Daoy (cell line): ENCODE measurements at regions not wholly inside any gene's neighbourhood (a gene's known extent, or its start where the extent isn't known, plus 50 kb on each side); places are given as distances from the start of the nearest gene placed in this dataset.

ENCODE experiments used
- DNase-seq: peaks from one replicate; pipeline ENCODE4 v3.0.0-alpha.2; 2015; ENCODE audit warnings: low read depth

DNA sequence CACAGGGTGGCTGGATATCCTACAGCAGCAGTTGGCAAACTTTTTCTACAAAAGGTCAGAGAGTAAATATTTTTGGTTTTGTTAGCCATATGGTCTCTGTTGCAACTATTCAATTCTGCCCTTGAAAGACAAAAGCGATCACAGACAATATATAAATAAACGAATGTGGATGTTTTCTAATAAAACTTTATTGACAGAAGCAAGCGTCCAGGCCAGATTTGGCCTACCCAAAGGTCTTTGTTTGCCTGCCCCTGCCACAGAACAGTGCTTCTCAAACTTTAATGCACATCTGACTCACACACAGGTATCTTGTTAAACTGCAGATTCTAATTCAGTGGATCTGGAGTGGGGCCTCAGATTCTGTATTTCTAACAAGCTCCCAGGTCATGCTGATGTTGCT lies 621.4 kb upstream of the DIPK2B start:
- no peak for DNase-seq

DNA sequence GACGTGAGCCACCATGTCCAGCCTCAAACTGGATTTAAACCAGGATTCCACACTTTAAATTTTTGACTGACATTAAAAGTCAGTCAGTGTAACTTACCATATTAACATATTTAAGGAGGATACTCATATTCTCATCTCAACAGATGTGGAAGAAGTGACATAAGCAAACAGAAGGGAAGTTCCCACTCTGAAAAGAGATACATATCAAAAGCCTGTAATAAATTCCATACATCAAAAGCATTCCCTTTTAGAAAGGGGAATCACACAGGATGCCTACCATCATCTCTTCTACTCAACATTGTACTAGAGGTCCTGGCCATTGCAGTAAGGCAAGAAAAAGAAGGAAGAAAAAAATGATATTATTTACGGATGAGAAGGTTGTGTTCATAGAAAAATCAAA lies 618.2 kb upstream of the DIPK2B start:
- no peak for DNase-seq

DNA sequence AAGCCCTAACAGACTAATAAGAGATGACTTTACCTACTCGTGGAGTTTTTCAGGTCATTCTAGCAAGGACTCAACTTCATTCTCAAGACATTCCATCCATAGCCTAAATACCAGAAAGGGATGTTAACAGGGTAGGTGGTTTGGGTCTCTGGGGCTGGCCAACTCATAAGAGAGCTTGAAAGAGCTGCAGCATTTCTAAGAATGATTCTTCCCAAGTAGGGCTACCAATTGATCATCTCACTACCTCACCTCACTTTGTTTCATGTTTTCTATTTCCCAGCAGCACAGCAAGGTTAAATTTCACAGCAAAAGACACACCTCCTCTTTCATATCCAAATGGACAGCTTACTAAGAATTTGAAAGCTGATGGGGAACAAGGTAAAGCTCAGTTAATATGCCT lies 614.8 kb upstream of the DIPK2B start:
- no peak for DNase-seq

DNA sequence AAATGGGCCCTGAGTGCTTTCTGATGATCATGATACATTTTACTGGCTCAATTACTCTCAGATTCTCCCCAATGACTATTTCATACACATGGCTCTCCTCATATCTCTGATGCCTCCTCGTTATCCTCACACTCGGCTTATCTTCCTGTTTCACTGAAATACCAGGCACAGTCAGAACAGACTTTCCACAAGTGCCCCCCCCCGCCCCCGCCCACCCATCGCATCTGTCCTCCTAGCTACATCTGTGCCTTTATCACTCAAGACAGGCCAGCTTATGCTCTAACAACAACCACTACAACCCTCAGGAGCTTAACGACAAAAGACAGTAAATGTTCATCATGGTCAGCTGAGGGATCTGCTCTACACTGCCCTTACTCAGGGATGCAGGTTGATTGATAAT lies 610.6 kb upstream of the DIPK2B start:
- no peak for DNase-seq

DNA sequence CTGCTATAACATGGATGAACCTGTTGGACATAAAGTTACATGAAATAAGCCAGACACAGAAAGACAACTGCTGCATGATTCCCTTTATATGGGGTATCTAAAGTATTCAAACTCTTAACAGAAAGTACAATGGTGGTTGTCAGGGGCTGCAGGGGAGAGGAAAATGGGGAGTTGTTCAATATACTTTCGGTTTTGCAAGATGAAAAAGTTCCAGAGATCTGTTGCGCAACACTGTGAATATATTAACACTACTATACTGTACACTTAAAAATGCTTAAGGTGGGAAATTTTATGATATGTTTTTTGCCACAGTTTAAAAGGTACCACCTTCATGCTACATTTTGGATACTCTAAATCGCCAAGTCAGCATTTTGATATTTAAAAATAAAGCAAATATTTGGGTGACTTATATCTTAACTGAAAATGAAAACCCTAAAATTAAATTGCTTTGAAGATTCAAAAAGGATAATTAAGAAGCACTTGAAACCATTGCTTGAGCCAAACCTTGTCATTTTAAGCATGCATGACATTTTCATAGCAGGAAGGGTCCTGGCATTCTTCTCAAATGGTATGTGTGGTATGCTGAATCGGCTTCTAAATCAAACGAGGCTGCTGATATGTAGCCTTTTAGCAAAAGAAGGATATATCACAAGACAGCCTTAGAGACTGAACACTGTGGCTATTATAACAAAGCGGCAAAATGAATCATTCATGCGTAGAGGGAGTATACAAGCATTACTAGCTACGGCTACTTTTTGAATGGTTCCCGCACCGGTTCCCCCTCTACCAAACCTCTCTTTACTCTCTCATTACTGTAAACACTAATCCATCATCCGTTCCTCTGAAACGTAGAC lies 607.1 kb upstream of the DIPK2B start:
- no peak for DNase-seq

DNA sequence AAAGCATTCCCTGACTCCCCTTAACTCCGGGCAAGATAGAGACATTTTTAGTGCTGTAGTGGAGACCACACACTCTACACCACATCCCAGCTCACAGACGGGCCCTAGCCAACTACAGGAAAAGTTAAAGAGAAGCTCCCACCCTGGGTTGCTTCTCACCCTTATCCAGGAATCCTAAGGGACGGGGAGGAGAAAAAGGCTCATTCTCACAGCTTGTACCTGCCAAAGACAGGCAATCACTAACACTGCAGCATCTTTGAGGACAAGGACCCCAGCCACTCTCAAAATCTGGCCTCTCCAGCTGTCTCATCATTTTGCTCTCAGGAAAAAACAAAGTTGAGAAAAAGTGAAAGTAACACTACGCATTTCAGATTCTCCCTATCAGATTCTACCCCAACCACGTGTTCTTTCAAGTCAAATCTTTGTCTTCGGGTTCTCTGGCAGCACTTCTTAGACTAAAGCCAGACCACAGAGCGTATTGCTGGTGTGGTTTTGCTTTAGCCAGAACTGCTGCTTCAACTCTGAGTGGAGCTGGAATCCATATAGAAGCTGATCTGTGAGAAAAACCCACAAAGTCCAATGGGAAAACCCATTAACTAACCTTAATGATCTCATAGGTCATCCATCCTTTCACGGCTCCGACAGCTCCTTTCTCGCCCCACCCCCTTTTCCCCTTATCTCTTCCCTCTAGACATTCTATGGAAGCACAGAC lies 605.9 kb upstream of the DIPK2B start:
- peak; percentile 82 for DNase-seq

DNA sequence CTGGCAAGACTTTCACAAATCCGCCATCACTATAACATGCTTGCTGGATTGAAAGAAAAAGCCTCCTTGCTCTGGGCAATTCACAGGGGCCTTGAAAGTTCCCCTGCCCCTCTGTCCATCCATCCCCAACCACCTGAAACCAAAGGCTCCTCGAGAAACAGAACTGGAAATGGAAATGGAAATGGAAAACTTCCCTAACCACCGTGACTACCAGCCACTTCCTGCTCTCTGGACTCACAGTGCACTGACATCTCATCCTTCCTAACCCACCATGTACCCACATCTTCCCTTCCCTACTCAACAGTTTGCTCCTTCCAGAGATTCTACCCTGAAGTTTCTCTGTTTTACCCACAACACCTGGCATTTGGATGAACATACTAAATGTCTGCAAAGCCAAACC lies 603.6 kb upstream of the DIPK2B start:
- no peak for DNase-seq

DNA sequence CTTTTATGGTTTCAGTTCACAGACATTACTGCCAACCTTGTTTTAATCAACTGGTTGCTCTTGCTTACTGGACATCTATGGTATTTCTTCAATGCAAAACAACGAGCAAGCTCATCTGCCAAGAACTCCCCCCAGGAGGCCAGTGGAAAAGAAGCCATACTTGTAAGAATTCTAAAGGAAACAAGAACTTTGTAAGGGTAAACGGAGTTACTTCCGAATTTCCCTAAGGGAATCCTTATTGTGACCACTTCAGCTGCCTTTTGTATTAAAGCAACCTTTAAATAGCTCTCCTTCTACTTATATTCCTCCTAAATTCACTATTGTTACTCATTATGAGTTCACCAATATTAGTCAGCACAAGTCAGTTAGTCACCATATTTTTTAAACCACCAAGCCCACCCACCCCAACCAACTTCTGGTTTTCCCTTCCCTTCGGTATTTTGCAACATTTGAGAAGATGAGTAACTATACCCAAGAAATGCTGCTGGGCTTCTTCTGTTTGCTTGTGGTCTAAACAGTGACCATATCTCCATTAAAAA lies 602.8 kb upstream of the DIPK2B start:
- DNase-seq, result peak; percentile 80

DNA sequence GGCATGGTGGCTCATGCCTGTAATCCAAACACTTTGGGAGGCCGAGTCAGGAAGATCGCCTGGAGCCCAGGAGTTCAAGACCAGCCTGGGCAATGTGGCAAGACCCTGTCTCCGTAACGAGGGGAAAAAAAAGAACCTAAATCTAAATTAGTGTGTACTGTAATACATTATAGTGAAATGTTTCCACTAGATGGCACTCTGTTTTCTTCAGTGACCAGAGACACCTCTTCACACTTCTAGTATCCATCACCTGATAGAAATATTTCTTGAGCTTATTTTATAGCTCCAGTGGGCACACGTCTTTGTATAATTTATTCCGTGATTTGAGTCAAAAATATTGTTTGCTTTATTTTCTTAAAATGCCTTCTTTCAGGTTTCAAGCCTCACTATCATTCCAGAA lies 600.9 kb upstream of the DIPK2B start:
- DNase-seq, result peak; percentile 38

DNA sequence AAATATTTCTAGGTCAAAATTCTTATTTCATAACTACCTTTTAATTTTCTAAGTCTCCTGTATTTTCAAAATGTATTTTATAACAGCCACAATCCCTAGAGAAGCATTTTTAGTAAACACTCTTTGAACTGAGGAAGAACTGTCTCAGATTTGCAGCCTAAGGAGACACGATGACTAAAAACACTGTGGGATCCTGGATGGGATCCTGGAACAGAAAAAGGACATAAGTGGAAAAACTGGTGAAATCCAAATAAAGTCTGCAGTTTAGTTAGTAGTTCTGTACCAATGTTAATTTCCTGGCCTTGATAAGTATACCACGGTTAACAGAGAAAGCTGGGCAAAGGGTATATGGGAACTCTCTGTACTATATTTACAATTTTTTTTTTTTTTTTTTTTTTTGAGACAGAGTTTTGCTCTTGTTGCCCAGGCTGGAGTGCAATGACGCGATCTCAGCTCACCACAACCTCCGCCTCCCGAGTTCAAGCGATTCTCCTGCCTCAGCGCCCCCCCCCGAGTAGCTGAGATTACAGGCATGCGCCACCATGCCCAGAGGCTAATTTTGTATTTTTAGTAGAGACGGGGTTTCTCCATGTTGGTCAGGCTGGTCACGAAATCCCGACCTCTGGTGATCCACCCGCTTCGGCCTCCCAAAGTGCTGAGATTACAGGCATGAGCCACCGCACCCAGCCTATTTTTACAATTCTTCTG lies 600.2 kb upstream of the DIPK2B start:
- peak; percentile 46 for DNase-seq

DNA sequence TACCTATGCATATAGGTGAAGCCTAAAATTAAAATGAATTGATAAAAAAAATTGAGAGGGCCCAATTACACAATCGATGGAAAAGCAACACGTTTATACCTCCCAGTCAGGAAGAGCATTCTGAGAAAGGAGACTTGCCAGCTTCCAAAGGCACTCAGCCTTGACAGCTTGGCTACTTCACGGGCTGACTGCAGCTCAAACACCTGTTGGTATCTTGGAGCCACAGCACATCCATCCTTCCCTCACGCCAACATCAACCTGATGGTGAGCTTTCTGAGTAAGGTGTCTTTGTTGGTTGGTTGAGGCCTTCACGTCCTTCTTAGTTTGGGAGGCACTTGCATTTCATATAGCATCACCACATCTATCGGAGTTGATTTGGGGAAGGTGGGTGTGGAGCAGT lies 598.9 kb upstream of the DIPK2B start:
- DNase-seq, result no peak

DNA sequence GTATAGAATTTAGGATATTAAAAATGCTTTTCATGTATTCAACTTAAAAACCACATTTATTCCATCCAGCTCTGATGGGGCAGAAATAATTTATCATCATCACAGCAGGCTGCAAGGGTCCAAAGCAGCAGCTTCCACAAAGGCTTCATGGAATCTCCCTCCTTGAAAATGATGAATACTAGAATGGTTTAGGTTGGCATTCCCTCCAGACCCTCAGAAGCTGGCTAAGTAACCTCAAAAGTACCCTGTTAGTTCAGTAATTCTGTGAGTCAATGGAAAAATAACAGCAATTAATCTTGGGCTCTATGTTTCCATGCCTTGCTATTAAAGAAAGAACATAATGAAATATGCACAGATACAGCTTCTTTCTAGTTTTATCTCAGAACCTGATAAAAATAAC lies 594.9 kb upstream of the DIPK2B start:
- DNase-seq, result no peak

DNA sequence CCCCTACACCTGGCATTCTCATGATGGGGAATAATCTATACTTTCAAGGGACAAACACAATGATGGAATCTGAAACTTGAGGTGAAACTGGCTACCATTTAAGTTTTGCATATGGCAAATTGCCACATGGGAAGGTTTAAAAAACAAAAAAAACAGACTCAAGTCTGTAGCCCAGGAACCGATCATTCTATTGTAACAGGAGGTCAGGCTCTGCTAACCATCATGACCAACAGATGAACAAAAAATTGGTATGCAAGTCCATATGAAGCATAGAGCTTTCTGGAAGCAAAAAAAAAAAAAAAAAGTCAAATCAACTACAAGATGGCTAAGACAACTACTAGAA lies 594.3 kb upstream of the DIPK2B start:
- DNase-seq, result no peak

DNA sequence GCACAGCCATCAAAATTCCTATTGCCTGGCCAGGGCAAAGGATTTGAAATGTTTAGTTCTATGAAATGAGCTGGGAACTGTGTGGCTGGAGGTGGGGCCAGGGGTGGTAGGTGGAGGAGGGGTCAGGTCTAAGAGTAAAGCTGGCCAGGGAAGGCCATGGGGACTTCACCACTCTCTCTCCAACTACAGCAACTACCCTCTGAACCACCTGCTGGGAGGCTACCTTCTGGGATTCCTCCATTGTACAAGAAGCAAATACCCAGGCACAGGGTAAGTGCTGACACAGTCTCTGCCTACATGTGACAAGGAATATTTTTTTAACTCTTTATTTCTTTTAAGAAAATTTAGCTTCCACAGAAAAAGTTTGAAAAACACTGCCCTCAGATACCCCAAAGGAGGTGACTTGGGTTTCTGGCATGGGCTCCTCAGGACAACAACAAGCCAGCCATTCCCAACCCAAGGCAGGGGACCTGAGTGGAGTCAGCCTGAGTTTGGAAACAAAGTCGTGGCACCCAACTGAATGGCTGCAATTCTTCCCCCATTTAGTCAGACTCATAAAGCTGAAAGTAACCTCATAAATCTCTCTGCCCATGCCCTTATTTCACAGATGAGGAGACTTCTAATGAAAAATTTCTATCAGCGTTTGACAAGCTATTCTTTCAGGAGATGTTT lies 593.8 kb upstream of the DIPK2B start:
- no peak for DNase-seq

DNA sequence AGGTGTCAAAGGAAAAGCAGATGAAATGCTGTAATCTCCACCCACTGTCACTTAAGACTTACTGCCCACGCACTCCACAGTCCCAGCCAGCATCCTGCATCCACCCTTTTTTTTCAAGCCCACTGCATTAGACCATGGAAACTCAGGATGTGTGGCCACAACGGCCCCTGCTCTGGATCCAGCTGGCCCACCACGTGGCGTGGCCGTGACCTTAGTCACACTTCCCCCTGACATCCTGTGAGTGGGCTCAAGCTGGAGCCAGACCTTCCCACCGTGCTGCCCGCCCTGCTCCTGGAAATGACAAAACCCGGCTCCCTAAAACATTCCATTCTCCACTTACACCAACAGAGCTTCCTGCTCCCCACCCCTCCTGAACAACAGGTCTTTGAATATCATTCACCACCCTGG lies 588.3 kb upstream of the DIPK2B start:
- DNase-seq, result peak; percentile 60

DNA sequence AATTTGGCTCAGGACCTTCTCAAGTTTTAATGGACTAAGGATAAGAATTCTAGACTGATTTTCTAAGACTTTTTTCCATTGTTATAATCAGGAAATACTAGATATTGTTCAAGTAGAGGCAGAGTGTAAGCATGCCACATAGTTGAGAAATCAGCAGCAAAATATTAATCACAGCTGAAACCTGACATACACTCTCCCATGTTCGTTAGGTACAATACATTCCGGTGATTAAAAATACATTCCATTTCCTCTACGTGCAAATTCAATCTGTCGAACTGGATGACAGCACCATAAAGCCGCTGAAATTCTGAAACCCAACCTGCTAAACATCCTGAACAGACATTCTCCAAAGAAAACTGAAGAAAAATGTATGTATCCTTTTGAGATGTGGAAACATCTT lies 587.6 kb upstream of the DIPK2B start:
- DNase-seq, result no peak

DNA sequence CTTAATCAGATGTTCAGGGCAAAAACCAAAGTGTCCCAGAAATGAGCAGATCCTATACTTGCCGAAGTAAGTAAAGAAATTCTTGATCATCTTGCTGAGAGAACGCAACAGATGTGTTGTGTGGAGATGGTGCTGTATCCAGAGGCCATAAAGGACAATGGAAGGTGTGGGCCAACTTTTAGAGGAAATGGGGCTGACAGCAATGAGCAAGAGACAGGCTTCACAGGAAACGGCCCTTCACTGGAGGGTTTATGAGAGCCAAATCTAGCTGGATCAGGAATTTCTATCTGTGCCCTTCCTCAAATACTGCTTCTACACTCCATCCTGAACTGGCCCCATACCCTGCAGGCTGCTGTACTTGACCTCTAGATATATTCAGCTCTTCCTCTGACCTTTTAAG lies 583.9 kb upstream of the DIPK2B start:
- DNase-seq, result no peak

DNA sequence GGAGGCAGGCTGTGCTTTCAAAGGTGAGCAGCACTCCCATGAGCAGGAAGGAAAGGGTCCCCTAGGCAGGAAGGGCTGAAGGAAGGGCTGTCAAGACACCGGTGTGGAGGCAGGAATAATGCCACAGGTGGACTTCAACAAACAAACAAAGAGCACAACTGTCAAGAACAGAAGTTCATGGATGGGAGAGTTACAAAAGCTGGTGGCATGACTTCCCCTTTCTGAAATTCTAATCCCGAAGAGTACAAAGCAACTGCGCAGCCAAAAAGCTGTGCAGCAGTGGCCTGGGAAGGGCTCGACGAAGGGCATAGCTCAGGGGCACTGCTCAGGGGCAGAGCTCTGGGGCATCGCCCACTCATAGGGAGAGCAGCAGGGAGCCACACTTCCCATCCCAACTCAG lies 582.3 kb upstream of the DIPK2B start:
- no peak for DNase-seq

DNA sequence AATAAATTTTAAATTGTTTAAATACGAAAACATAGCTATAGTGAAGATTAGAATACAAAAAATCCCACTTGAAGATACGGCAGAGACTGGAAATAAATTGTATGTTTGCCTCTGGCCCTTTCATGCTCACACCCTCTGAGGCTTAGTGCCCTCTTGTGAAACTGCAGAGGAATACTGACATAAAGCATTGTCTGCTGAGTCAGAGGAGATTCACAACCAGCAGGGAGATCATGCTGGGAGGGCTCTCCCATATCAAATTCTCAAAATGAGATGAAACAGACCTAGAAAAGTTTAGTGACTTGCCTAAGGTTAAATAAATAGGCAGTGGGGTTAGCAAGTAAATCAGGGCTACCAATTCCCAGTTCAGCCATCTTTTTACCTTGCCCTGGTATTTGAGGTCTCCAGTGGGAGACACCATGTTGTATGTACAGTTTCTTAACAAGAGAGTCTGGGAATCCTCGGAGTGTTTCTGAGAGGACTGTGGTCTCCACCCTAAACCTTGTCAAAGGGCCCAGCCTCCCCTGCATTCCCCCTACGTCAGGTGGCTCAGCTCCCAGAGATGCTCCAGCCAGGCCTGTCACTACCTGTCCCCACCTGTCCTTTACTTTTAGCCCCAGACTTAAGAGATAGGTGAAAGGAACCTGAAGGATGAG lies 581.4 kb upstream of the DIPK2B start:
- peak; percentile 61 for DNase-seq

DNA sequence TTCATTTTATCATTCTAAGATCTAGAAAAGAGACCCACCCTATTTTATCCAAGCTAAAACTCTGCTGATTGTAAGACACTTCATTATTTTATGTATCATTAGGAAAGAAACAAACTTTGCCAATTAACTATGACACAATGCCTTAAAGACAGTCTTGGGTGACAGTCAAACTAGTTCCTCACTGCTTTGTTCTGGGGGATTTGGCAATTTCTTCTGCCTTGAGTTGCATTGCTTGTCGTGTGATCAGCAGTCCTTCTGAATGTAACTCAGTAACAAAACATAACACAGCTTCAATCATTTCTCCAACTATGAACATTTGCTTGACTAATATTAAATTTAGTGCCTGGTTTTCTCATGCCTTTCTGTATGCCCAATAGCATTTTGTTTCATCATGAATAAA lies 577.9 kb upstream of the DIPK2B start:
- no peak for DNase-seq

DNA sequence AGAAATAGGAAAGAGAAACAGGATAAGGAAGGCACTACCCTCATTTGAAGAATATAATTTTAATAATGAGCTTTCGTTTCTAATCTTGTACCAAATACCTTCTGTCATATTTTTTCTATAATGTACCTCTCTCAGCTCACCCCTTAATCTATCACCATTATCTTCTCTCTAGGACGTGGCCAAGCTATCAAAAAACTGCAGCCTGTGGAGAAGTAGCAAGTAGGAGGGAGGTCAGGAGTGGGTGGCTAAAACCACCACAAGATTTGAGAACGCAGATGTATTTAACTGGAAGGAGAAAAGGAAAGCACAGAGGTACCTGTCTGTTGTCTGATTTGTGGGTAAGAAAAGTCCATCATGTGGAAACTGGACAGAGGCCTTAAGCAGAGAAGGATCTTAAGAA lies 576.7 kb upstream of the DIPK2B start:
- DNase-seq, result no peak

DNA sequence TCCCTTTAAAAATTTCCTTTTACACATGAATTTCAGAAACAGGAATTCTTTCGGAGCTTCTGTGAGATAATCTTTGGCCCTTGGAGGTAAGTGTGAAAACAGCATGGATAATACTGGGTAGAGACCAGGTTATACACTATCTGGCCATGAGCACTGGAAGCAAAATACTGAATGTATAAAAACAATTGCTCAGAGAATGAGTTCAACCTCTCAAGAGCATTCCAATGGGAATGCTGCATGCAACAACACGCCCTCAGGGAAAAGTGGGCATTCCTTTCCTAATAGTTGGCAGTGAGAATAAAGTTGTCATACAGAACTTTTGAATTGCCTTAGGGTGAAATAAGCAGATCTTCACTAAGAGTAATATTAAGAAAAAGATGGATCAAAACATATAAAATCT lies 574.8 kb upstream of the DIPK2B start:
- peak; percentile 83 for DNase-seq
